ENCODE measurements at regions not wholly inside any gene's neighbourhood (a gene's known extent, or its start where the extent isn't known, plus 50 kb on each side); places are given as distances from the start of the nearest gene placed in this dataset.

GRCh38 chr1:111054656-111055055 is 85.2 kb downstream of the DRAM2 start (continued):
- no peak for TF ChIP-seq KAT7 (CRISPR knock-in tag; IDR thresholded peaks at IDR 0.05; ENCODE audit: borderline replicate concordance)
- no peak for TF ChIP-seq GTF2I (CRISPR knock-in tag; conservative IDR thresholded peaks at IDR 0.05)
- TF ChIP-seq FOXP4 (CRISPR knock-in tag; IDR thresholded peaks at IDR 0.05): no peak
- TF ChIP-seq E2F4 (CRISPR knock-in tag; IDR thresholded peaks at IDR 0.05; ENCODE audit: borderline replicate concordance, low read depth): no peak
- no peak for TF ChIP-seq HMGXB4 (CRISPR knock-in tag; IDR thresholded peaks at IDR 0.05)
- TF ChIP-seq JAZF1 (CRISPR knock-in tag; IDR thresholded peaks at IDR 0.05): no peak
- TF ChIP-seq OVOL2 (CRISPR knock-in tag; IDR thresholded peaks at IDR 0.05; ENCODE audit: borderline replicate concordance): no peak

- peaks cover 48% of the 10 kb centered on the region for H3K9me3 Mint-ChIP-seq
- no peak for ATAC-seq
- no peak for DNase-seq (ENCODE audit: low spot score)
- H3K27me3 Mint-ChIP-seq (ENCODE audit: low read depth): peaks cover 13% of the 10 kb centered on the region
- H3K4me3 Mint-ChIP-seq: no peak overlapping the region
- H3K36me3 Mint-ChIP-seq: no peaks in the 10 kb centered on the region
- CTCF ChIA-PET: no interaction called here
- no peak for TF ChIP-seq USF2 (CRISPR knock-in tag; IDR thresholded peaks at IDR 0.05)
- TF ChIP-seq SOX15 (CRISPR knock-in tag; IDR thresholded peaks at IDR 0.05): no peak
- no peak for TF ChIP-seq SP1 (CRISPR knock-in tag; conservative IDR thresholded peaks at IDR 0.05)
- no peak for TF ChIP-seq TCF7 (CRISPR knock-in tag; IDR thresholded peaks at IDR 0.05; ENCODE audit: low read depth)
- TF ChIP-seq AFF4 (CRISPR knock-in tag; IDR thresholded peaks at IDR 0.05; ENCODE audit: borderline replicate concordance): no peak
- no peak for TF ChIP-seq EMX1 (CRISPR knock-in tag; IDR thresholded peaks at IDR 0.05)
- no peak for TF ChIP-seq ZNF232 (CRISPR knock-in tag; IDR thresholded peaks at IDR 0.05)
- no peak for TF ChIP-seq E2F4 (CRISPR knock-in tag; IDR thresholded peaks at IDR 0.05; ENCODE audit: borderline replicate concordance, low read depth)
- TF ChIP-seq ZSCAN18 (CRISPR knock-in tag; IDR thresholded peaks at IDR 0.05): no peak
- TF ChIP-seq MLX (CRISPR knock-in tag; IDR thresholded peaks at IDR 0.05): no peak
- TF ChIP-seq ZNF512 (CRISPR knock-in tag; IDR thresholded peaks at IDR 0.05; ENCODE audit: borderline replicate concordance): no peak
- TF ChIP-seq CBFB (CRISPR knock-in tag; IDR thresholded peaks at IDR 0.05; ENCODE audit: low read depth): no peak
- no peak for TF ChIP-seq FOXP4 (CRISPR knock-in tag; IDR thresholded peaks at IDR 0.05)
- no peak overlapping the region for H3K27ac Mint-ChIP-seq
- POLR2A ChIA-PET: no interaction called here
- peaks cover 5% of the 10 kb centered on the region; the same call in 1 of the 2 replicates for H3K4me1 Mint-ChIP-seq
Measured at GRCh38 chr1:111052246-111052645, 87.6 kb downstream of the DRAM2 start.
